ENCODE measurements at regions not wholly inside any gene's neighbourhood (a gene's known extent, or its start where the extent isn't known, plus 50 kb on each side); places are given as distances from the start of the nearest gene placed in this dataset.

DNA sequence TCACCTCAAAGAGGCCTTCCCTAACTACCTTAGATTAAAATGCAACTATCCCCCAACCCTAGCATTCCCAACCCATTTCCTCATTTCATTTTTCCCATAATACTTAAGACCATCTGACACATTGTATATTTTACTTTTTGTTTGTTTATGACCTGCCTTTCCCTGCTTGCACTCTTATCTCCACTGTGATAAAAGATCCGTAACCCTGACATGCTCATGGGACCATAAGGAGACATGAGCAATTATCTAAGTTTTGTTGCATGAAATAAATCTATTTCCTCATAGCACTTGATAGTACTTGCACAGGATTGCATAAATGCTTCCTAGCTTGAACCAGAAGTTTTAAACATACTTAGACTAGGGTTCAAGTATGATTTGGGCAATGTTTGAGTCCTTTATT is 323.7 kb downstream of the NPR3 start:
- H3K9me3 Mint-ChIP-seq: peaks cover 5% of the 10 kb centered on the region
- CTCF ChIA-PET: no interaction called here
- no peak overlapping the region for H3K4me3 Mint-ChIP-seq

DNA sequence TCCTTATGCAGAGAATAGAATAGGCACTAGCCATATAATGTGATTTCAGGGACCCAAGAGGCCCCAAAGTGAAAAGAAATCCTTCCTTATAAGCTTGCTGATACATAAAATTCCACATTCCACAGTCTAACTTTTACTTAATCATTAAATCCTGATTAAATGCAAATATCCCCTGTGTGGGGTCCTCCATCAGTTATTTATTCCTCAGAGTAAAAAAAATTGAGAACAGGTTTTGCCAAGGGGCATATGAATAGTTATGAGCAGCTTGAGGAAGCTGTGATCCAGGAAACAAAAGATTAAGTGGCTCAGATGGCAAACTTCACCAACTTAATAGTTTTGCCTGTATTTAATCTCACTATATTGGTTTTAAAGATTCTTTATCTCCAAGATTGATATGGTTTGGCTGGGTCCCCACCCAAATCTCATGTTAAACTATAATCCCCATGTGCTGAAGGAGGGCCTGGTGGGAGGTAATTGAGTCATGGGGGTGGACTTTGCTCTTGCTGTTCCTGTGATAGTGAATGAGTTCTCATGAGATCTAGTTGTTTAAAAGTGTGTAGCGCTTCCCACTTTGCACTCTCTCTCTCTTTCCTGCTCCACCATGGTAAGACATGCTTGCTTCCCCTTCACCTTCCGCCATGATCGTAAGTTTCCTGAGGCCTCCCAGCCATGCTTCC is 324.9 kb downstream of the NPR3 start:
- no peak overlapping the region for H3K27ac ChIP-seq (ENCODE audit: low read depth in 1 of 2, low read length in 2 of 2)
- Mint-ChIP-seq H3K9me3 (peaks cover 3% of the 10 kb centered on the region), H3K4me3 (no peak overlapping the region), H3K36me3 (ENCODE audit: low read depth) (no peaks in the 10 kb centered on the region), H3K27ac (no peak overlapping the region), H3K4me1 (ENCODE audit: low read depth) (no peaks in the 10 kb centered on the region), H3K27me3 (no peaks in the 10 kb centered on the region)
- H3K9me3 ChIP-seq (ENCODE audit: control insufficient read depth in 1 of 2, insufficient read depth in 1 of 2, low read length in 2 of 2): peaks cover 0 to 15% of the 10 kb centered on the region in 2 experiments
- H3K4me3 ChIP-seq (ENCODE audit: low read length): no peak overlapping the region
- intact Hi-C loops (cut with DNase I, micrococcal nuclease): no loop called here
- TF ChIP-seq, protein P1, sequence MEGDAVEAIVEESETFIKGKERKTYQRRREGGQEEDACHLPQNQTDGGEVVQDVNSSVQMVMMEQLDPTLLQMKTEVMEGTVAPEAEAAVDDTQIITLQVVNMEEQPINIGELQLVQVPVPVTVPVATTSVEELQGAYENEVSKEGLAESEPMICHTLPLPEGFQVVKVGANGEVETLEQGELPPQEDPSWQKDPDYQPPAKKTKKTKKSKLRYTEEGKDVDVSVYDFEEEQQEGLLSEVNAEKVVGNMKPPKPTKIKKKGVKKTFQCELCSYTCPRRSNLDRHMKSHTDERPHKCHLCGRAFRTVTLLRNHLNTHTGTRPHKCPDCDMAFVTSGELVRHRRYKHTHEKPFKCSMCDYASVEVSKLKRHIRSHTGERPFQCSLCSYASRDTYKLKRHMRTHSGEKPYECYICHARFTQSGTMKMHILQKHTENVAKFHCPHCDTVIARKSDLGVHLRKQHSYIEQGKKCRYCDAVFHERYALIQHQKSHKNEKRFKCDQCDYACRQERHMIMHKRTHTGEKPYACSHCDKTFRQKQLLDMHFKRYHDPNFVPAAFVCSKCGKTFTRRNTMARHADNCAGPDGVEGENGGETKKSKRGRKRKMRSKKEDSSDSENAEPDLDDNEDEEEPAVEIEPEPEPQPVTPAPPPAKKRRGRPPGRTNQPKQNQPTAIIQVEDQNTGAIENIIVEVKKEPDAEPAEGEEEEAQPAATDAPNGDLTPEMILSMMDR (IDR thresholded peaks at IDR 0.05): no peak
- ChIA-PET POLR2A (no interaction called here), CTCF (no interaction called here)
- no peaks in the 10 kb centered on the region for H3K36me3 ChIP-seq (ENCODE audit: insufficient read depth, low read length)
- ATAC-seq (ENCODE audit: poor library complexity): no peak
- no peaks in the 10 kb centered on the region for H3K4me1 ChIP-seq (ENCODE audit: insufficient read depth, low read length)
- no peak for DNase-seq
- no peaks in the 10 kb centered on the region for H3K27me3 ChIP-seq (ENCODE audit: control insufficient read depth in 1 of 2, insufficient read depth in 2 of 2, low read length in 2 of 2)

More for the DNA sequence above, 323.7 kb downstream of the NPR3 start:
- no peak overlapping the region for H3K4me3 ChIP-seq (ENCODE audit: low read length)
- H3K27ac ChIP-seq (ENCODE audit: low read depth in 1 of 2, low read length in 2 of 2): no peak overlapping the region
- TF ChIP-seq, protein P1 (IDR thresholded peaks at IDR 0.05): no peak
- no peak for DNase-seq
- no peaks in the 10 kb centered on the region for H3K27me3 Mint-ChIP-seq
- no peak overlapping the region for H3K27ac Mint-ChIP-seq
- H3K36me3 Mint-ChIP-seq (ENCODE audit: low read depth): no peaks in the 10 kb centered on the region
- no peaks in the 10 kb centered on the region for H3K27me3 ChIP-seq (ENCODE audit: control insufficient read depth in 1 of 2, insufficient read depth in 2 of 2, low read length in 2 of 2)
- POLR2A ChIA-PET: no interaction called here
- no peaks in the 10 kb centered on the region for H3K36me3 ChIP-seq (ENCODE audit: insufficient read depth, low read length)
- no peak for ATAC-seq (ENCODE audit: poor library complexity)
- no peaks in the 10 kb centered on the region for H3K4me1 ChIP-seq (ENCODE audit: insufficient read depth, low read length)
- H3K4me1 Mint-ChIP-seq (ENCODE audit: low read depth): no peaks in the 10 kb centered on the region
- H3K9me3 ChIP-seq (ENCODE audit: control insufficient read depth in 1 of 2, insufficient read depth in 1 of 2, low read length in 2 of 2): peaks cover 0 to 6% of the 10 kb centered on the region in 2 experiments
- intact Hi-C loops (cut with DNase I, micrococcal nuclease): no loop called here

DNA sequence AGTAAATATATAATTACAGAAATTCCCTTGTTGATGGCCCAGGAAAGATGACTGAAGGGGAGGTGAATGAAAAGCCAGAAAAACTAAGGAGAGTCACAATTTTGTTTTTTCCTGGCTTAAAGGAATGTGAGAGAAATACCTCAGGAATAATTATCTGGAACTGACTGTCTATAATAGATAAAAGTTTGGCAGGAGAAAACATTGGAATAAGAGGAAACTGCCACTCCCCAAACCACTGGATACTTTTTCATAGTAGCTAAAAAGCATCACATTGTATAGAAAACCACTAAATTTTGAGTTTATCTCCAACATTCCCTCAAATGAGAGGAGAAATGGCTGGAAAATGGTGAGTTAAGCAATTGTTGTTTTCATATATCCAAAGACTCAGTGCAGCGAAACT is 326.0 kb downstream of the NPR3 start:
- H3K27ac Mint-ChIP-seq: no peak overlapping the region
- no peaks in the 10 kb centered on the region for H3K36me3 Mint-ChIP-seq (ENCODE audit: low read depth)
- DNase-seq: no peak
- H3K9me3 Mint-ChIP-seq: peaks cover 5% of the 10 kb centered on the region
- H3K4me1 ChIP-seq (ENCODE audit: insufficient read depth, low read length): no peaks in the 10 kb centered on the region
- no peaks in the 10 kb centered on the region for H3K4me1 Mint-ChIP-seq (ENCODE audit: low read depth)
- H3K27ac ChIP-seq (ENCODE audit: low read depth in 1 of 2, low read length in 2 of 2): no peak overlapping the region
- H3K36me3 ChIP-seq (ENCODE audit: insufficient read depth, low read length): no peaks in the 10 kb centered on the region
- intact Hi-C loops (cut with DNase I, micrococcal nuclease): no loop called here
- no peak overlapping the region for H3K4me3 Mint-ChIP-seq
- ATAC-seq (ENCODE audit: poor library complexity): no peak
- no peaks in the 10 kb centered on the region for H3K27me3 Mint-ChIP-seq
- H3K27me3 ChIP-seq (ENCODE audit: control insufficient read depth in 1 of 2, insufficient read depth in 2 of 2, low read length in 2 of 2): no peaks in the 10 kb centered on the region
- POLR2A ChIA-PET: no interaction called here
- TF ChIP-seq, protein P1 (IDR thresholded peaks at IDR 0.05): no peak
- CTCF ChIA-PET: no interaction called here
- no peak overlapping the region for H3K4me3 ChIP-seq (ENCODE audit: low read length)
- H3K9me3 ChIP-seq (ENCODE audit: control insufficient read depth in 1 of 2, insufficient read depth in 1 of 2, low read length in 2 of 2): peaks cover 0 to 24% of the 10 kb centered on the region in 2 experiments
